HEK293 (cell line): ENCODE measurements at regions not wholly inside any gene's neighbourhood (a gene's known extent, or its start where the extent isn't known, plus 50 kb on each side); places are given as distances from the start of the nearest gene placed in this dataset.

Experiments
- CTCF ChIA-PET: fragments of 350-600 bp; formaldehyde crosslinking; extraction: SDS; loops from one replicate; lab custom pipeline; 2021; ENCODE audit warnings: antibody characterized with exemption; lab: Yijun Ruan, JAX
- POLR2A ChIA-PET: fragments of 300-600 bp; formaldehyde crosslinking; extraction: SDS; loops from one replicate; lab custom pipeline; 2020; ENCODE audit warnings: antibody characterized with exemption, inconsistent platforms; lab: Yijun Ruan, JAX
- H3K27ac ChIP-seq: fragments of 200-500 bp; sonication (Bioruptor generic); 2 replicates; pipeline ENCODE4 v1.5.1; 2014; ENCODE audit warnings: low read depth, low read length, control low read depth, inconsistent platforms; ENCODE audit errors: extremely low read depth
- H3K36me3 ChIP-seq, 2 experiments: fragments of 200-500 bp in 1 of 2; sonication (Bioruptor generic) in 1 of 2; 1 replicate in 1 of 2; 2 replicates in 1 of 2; pipeline ENCODE4 v1.5.1; 2014 to 2017; ENCODE audit warnings: inconsistent platforms in 2 of 2, low read length in 2 of 2; ENCODE audit not compliant: control insufficient read depth in 2 of 2, insufficient read depth in 1 of 2
- H3K4me1 ChIP-seq: fragments of 200-500 bp; sonication (Bioruptor generic); 2 replicates; pipeline ENCODE4 v1.5.1; 2014; ENCODE audit warnings: mild to moderate bottlenecking, low read length, inconsistent platforms; ENCODE audit not compliant: control insufficient read depth, insufficient read depth
- H3K4me3 ChIP-seq: 2 replicates; pipeline ENCODE4 v1.5.1; 2011; ENCODE audit warnings: low read depth, mild to moderate bottlenecking, control low read depth, low read length, moderate library complexity
- H3K9me3 ChIP-seq: fragments of 200-500 bp; sonication (Bioruptor generic); 2 replicates; pipeline ENCODE4 v1.5.1; 2014; ENCODE audit warnings: low read depth, low read length, inconsistent platforms; ENCODE audit not compliant: control insufficient read depth, insufficient read depth
- GLIS2 ChIP-seq: fragments of 450-650 bp; formaldehyde crosslinking; IDR thresholded peaks from 2 replicates; pipeline ENCODE4 v1.5.1; 2016; ENCODE audit warnings: missing biosample characterization, missing genetic modification characterization
- HOXA7 ChIP-seq: sonication (generic); formaldehyde crosslinking; IDR thresholded peaks from 2 replicates; pipeline ENCODE4 v1.8.1; 2022; ENCODE audit warnings: missing genetic modification reagents, borderline replicate concordance
- OSR2 ChIP-seq: fragments of 450-650 bp; formaldehyde crosslinking; IDR thresholded peaks from 2 replicates; pipeline ENCODE4 v1.5.1; 2016; ENCODE audit warnings: missing biosample characterization, missing genetic modification characterization
- PRDM1 ChIP-seq: fragments of 450-650 bp; formaldehyde crosslinking; IDR thresholded peaks from 2 replicates; pipeline ENCODE4; 2016; ENCODE audit warnings: missing biosample characterization, missing genetic modification characterization
- SALL2 ChIP-seq: fragments of 450-650 bp; formaldehyde crosslinking; IDR thresholded peaks from 2 replicates; pipeline ENCODE4 v1.5.0; 2017; ENCODE audit warnings: missing biosample characterization, mild to moderate bottlenecking, missing genetic modification characterization, borderline replicate concordance
- ZNF121 ChIP-seq: fragments of 450-650 bp; formaldehyde crosslinking; IDR thresholded peaks from 2 replicates; pipeline ENCODE4 v1.5.1; 2016; ENCODE audit warnings: missing biosample characterization, missing genetic modification characterization
- ZNF146 ChIP-seq: fragments of 450-650 bp; formaldehyde crosslinking; IDR thresholded peaks from 2 replicates; pipeline ENCODE4 v1.5.1; 2016; ENCODE audit warnings: missing biosample characterization, missing genetic modification characterization
- ZNF214 ChIP-seq: fragments of 450-650 bp; formaldehyde crosslinking; IDR thresholded peaks from 2 replicates; pipeline ENCODE4 v1.5.1; 2017; ENCODE audit warnings: missing biosample characterization, mild to moderate bottlenecking, missing genetic modification characterization, borderline replicate concordance
- ZNF280D ChIP-seq: fragments of 450-650 bp; formaldehyde crosslinking; IDR thresholded peaks from 2 replicates; pipeline ENCODE4 v1.5.1; 2016; ENCODE audit warnings: missing biosample characterization, missing genetic modification characterization
- ZNF354C ChIP-seq: fragments of 450-650 bp; formaldehyde crosslinking; IDR thresholded peaks from 2 replicates; pipeline ENCODE4 v1.5.1; 2016; ENCODE audit warnings: missing biosample characterization, missing genetic modification characterization, low read depth, borderline replicate concordance
- ZNF37A ChIP-seq: fragments of 450-650 bp; IDR thresholded peaks from 2 replicates; pipeline ENCODE4 v1.5.1; 2018; ENCODE audit warnings: missing biosample characterization, missing genetic modification characterization
- ZNF423 ChIP-seq: fragments of 450-650 bp; formaldehyde crosslinking; IDR thresholded peaks from 2 replicates; pipeline ENCODE4 v1.5.1; 2016; ENCODE audit warnings: missing biosample characterization, missing genetic modification characterization
- ZNF433 ChIP-seq: fragments of 450-650 bp; formaldehyde crosslinking; IDR thresholded peaks from 2 replicates; pipeline ENCODE4 v1.5.1; 2016; ENCODE audit warnings: missing biosample characterization, missing genetic modification characterization, low read depth
- ZNF529 ChIP-seq: fragments of 450-650 bp; formaldehyde crosslinking; IDR thresholded peaks from 2 replicates; pipeline ENCODE4 v1.5.1; 2017; ENCODE audit warnings: missing genetic modification characterization, missing biosample characterization; ENCODE audit not compliant: insufficient replicate concordance
- ZNF530 ChIP-seq: fragments of 450-650 bp; formaldehyde crosslinking; IDR thresholded peaks from 2 replicates; pipeline ENCODE4 v1.5.1; 2016; ENCODE audit warnings: low read depth, missing biosample characterization, missing genetic modification characterization
- ZNF596 ChIP-seq: fragments of 450-650 bp; IDR thresholded peaks from 2 replicates; pipeline ENCODE4 v1.5.0; 2018; ENCODE audit warnings: missing biosample characterization, mild to moderate bottlenecking, missing genetic modification characterization, moderate library complexity
- ZNF704 ChIP-seq: fragments of 450-650 bp; formaldehyde crosslinking; IDR thresholded peaks from 2 replicates; pipeline ENCODE4 v1.5.1; 2016; ENCODE audit warnings: missing biosample characterization, missing genetic modification characterization
- ZNF777 ChIP-seq: fragments of 450-650 bp; formaldehyde crosslinking; IDR thresholded peaks from 2 replicates; pipeline ENCODE4 v1.5.1; 2017; ENCODE audit warnings: missing biosample characterization, missing genetic modification characterization, borderline replicate concordance
- ZSCAN23 ChIP-seq: fragments of 450-650 bp; formaldehyde crosslinking; IDR thresholded peaks from 2 replicates; pipeline ENCODE4 v1.5.1; 2016; ENCODE audit warnings: missing biosample characterization, missing genetic modification characterization
- TF ChIP-seq, protein P1 (sequence below): fragments of 450-650 bp; formaldehyde crosslinking; IDR thresholded peaks from 2 replicates; pipeline ENCODE4 v1.5.1; 2016; ENCODE audit warnings: missing biosample characterization, missing genetic modification characterization
- TF ChIP-seq, protein P2 (sequence below): sonication (generic); formaldehyde crosslinking; IDR thresholded peaks from 2 replicates; pipeline ENCODE4 v1.8.1; 2022; ENCODE audit warnings: mild to moderate bottlenecking, moderate library complexity, missing genetic modification reagents
- TF ChIP-seq, protein P3 (sequence below): fragments of 450-650 bp; formaldehyde crosslinking; IDR thresholded peaks from 2 replicates; pipeline ENCODE4 v1.5.1; 2017; ENCODE audit warnings: missing biosample characterization, missing genetic modification characterization

DNA sequence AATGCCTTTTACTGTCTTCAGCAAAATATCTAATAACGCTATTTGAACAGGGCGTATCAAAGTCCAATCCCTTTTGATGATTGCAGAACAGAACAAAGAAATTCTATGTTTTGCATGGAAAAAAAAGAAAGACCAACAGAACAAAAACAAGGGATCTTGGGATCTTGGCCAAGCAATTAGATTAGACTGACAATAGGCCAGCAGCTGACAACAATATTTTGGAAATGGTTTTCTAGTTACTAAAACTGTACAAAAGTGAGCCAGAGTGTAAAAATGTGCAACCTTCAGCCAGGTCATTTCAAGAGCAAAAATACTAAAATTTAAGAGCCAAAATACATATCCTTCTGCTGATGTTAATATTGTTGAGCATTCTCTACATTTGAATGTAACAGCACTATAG is 716.5 kb upstream of the KCND2 start:
- no peak overlapping the region for H3K4me3 ChIP-seq
- no peak for TF ChIP-seq GLIS2 (tag by site-specific recombination)
- TF ChIP-seq OSR2, result no peak
- no peak for TF ChIP-seq ZNF214 (tag by site-specific recombination)
- TF ChIP-seq ZNF530, result no peak
- TF ChIP-seq ZNF37A (tag by site-specific recombination), result no peak
- TF ChIP-seq, protein P1, sequence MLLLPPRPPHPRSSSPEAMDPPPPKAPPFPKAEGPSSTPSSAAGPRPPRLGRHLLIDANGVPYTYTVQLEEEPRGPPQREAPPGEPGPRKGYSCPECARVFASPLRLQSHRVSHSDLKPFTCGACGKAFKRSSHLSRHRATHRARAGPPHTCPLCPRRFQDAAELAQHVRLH (tag by site-specific recombination), result no peak
- TF ChIP-seq ZNF146 (tag by site-specific recombination), result no peak
- no peak for TF ChIP-seq ZNF354C (tag by site-specific recombination)
- TF ChIP-seq, protein P2, sequence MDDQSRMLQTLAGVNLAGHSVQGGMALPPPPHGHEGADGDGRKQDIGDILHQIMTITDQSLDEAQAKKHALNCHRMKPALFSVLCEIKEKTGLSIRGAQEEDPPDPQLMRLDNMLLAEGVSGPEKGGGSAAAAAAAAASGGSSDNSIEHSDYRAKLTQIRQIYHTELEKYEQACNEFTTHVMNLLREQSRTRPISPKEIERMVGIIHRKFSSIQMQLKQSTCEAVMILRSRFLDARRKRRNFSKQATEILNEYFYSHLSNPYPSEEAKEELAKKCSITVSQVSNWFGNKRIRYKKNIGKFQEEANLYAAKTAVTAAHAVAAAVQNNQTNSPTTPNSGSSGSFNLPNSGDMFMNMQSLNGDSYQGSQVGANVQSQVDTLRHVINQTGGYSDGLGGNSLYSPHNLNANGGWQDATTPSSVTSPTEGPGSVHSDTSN (CRISPR knock-in tag), result no peak
- no peak for TF ChIP-seq ZNF596
- TF ChIP-seq, all 188 proteins: peak for 0
- Histone ChIP-seq H3K4me1 (no peaks in the 10 kb centered on the region), H3K36me3 (no peaks in the 10 kb centered on the region), H3K9me3 (no peaks in the 10 kb centered on the region), H3K27ac (no peak overlapping the region)
- POLR2A ChIA-PET, result interaction anchor here (0.7 kb wide), 1 partner anchor 13 kb away, joined by 4 read pairs; no protein-coding TSS in a partner anchor
- CTCF ChIA-PET, result no interaction called here

DNA sequence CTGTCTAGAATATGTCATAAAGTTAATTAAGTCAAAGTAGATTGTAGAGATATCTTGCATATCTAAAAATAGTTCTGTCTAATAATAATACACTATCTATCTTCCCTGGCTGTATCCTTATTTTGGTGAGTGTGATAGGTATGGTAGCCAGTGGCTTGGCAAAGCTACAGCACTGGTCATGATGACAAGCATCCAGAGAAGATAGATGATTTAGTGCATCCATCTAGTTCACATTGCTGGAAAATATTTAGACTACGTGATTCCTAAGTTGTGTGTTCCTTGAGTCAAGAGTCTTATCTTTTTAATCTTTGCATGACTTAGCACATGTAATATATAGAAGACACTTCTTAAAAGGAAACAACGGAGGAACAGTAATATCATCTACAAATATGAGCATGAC is 711.2 kb upstream of the KCND2 start:
- TF ChIP-seq ZNF704 (tag by site-specific recombination) (no peak), ZNF433 (no peak), ZNF529 (tag by site-specific recombination) (no peak), HOXA7 (no peak), ZNF280D (no peak), ZNF777 (no peak), SALL2 (tag by site-specific recombination) (no peak), ZNF121 (tag by site-specific recombination) (no peak), PRDM1 (tag by site-specific recombination) (no peak), ZSCAN23 (tag by site-specific recombination) (no peak), ZNF423 (tag by site-specific recombination) (no peak)
- TF ChIP-seq, protein P3, sequence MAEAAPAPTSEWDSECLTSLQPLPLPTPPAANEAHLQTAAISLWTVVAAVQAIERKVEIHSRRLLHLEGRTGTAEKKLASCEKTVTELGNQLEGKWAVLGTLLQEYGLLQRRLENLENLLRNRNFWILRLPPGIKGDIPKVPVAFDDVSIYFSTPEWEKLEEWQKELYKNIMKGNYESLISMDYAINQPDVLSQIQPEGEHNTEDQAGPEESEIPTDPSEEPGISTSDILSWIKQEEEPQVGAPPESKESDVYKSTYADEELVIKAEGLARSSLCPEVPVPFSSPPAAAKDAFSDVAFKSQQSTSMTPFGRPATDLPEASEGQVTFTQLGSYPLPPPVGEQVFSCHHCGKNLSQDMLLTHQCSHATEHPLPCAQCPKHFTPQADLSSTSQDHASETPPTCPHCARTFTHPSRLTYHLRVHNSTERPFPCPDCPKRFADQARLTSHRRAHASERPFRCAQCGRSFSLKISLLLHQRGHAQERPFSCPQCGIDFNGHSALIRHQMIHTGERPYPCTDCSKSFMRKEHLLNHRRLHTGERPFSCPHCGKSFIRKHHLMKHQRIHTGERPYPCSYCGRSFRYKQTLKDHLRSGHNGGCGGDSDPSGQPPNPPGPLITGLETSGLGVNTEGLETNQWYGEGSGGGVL, result no peak
- Histone ChIP-seq H3K9me3 (no peaks in the 10 kb centered on the region), H3K4me1 (no peaks in the 10 kb centered on the region), H3K27ac (no peak overlapping the region), H3K36me3 (no peaks in the 10 kb centered on the region), H3K4me3 (no peak overlapping the region)
- POLR2A ChIA-PET, result no interaction called here
- CTCF ChIA-PET, result no interaction called here
